ENCODE measurements at regions not wholly inside any gene's neighbourhood (a gene's known extent, or its start where the extent isn't known, plus 50 kb on each side); places are given as distances from the start of the nearest gene placed in this dataset.

DNA sequence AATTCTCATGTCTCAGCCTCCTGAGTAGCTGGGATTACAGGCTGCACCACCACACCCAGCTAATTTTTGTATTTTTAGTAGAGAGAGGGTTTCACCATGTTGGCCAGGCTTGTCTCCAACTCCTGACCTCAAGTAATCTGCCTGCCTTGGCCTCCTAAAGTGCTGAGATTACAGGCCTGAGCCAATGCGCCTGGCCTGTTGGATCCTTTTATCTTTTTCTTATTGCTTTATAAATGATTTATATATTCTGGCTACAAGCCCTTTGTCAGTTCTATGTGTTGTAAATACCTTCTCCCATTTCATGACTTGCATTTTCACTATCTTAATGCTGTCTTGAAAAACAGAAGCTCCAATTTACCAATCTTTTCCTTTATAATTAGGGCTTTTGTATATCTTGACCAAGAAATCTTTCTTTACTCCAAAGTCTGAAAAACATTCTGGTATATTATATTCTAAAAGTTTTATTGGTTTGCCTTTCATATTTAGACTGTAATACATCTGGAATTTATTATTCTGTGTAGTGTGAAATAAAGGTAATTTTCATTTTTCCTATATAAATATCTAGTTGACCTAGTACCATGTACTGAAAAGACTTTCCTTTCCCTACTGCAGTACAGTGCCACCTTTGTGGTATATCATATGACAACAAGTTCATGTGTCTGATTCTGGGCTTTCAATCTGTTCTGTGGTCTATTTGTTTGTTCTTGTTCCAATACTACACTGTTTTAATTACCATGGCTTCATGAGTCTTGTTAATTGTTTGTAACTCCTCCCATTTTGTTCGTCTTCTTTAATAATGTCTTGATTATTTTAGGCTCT is 52.9 kb upstream of the RNU6-1 start:
- Histone ChIP-seq H3K27me3 (no peaks in the 10 kb centered on the region), H3K4me1 (peaks cover 4% of the 10 kb centered on the region), H3K36me3 (no peaks in the 10 kb centered on the region), H3K27ac (no peak overlapping the region), H3K9me3 (peaks cover 4% of the 10 kb centered on the region), H3K4me3 (no peak overlapping the region)
- DNase-seq, result no peak
- ATAC-seq, result no peak
- TF ChIP-seq, protein P1, sequence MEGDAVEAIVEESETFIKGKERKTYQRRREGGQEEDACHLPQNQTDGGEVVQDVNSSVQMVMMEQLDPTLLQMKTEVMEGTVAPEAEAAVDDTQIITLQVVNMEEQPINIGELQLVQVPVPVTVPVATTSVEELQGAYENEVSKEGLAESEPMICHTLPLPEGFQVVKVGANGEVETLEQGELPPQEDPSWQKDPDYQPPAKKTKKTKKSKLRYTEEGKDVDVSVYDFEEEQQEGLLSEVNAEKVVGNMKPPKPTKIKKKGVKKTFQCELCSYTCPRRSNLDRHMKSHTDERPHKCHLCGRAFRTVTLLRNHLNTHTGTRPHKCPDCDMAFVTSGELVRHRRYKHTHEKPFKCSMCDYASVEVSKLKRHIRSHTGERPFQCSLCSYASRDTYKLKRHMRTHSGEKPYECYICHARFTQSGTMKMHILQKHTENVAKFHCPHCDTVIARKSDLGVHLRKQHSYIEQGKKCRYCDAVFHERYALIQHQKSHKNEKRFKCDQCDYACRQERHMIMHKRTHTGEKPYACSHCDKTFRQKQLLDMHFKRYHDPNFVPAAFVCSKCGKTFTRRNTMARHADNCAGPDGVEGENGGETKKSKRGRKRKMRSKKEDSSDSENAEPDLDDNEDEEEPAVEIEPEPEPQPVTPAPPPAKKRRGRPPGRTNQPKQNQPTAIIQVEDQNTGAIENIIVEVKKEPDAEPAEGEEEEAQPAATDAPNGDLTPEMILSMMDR (IDR thresholded peaks at IDR 0.05), result no peak
- intact Hi-C loops (cut with DNase I), result no loop called here

DNA sequence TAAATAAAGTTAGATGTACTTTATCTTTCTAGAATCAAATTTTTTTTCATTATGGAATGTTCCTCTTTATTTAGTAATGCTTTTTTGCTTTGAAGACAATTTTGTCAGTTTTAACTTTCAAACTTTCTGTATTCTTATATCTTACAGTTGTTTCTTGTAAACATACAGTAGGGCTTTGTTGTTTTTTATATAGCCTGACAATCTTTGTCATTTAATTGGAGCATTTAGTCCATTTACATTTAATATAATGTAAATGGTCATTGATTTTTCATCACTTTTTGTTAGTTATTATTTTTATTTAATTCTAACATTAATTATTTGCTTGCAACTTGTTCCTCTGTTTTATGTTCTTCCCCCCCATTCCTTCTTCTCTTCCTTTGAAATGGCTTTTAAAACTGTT is 55.4 kb upstream of the RNU6-1 start:
- Histone ChIP-seq H3K36me3 (no peaks in the 10 kb centered on the region), H3K4me1 (peaks cover 4% of the 10 kb centered on the region), H3K27me3 (no peaks in the 10 kb centered on the region), H3K27ac (no peak overlapping the region), H3K4me3 (no peak overlapping the region), H3K9me3 (peaks cover 4% of the 10 kb centered on the region)
- intact Hi-C loops (cut with DNase I), result no loop called here
- ATAC-seq, result no peak
- TF ChIP-seq, protein P1 (IDR thresholded peaks at IDR 0.05), result no peak
- no peak for DNase-seq

GRCh38 chr15:67897646-67898339 is 57.9 kb upstream of the RNU6-1 start:
- Histone ChIP-seq H3K4me1 (no peaks in the 10 kb centered on the region), H3K4me3 (no peak overlapping the region), H3K9me3 (peaks cover 4% of the 10 kb centered on the region), H3K27ac (no peak overlapping the region), H3K36me3 (no peaks in the 10 kb centered on the region), H3K27me3 (no peaks in the 10 kb centered on the region)
- DNase-seq, result no peak
- intact Hi-C loops (cut with DNase I), result no loop called here
- ATAC-seq, result no peak
- TF ChIP-seq, protein P1 (IDR thresholded peaks at IDR 0.05), result no peak

GRCh38 chr15:67899596-67900283 is 59.9 kb upstream of the RNU6-1 start:
- intact Hi-C loops (cut with DNase I), result no loop called here
- no peak for DNase-seq

DNA sequence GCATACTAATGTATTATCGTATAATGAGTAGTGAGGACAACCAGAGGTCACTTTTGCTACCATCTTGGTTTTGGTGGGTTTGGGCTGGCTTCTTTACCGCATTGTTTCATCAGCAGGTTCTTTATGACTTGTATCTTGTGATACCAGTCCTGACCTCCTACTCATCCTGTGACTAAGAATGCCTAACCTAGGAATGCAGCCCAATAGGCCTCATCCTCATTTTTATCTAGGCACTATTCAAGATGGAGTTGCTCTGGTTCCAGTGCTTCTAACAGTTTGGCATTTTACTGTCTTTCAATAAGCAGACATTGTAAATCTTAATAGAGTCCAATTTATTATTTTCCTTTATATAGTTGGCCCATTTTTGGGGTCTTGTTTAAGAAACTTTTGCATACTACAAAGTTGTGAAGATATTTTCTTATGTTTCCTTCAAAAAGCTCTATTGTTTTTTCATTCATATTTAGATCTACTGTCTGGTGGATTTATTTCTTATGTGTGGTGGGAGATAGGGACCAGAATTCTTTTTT is 60.8 kb upstream of the RNU6-1 start:
- Histone ChIP-seq H3K9me3 (peaks cover 3% of the 10 kb centered on the region), H3K27me3 (no peaks in the 10 kb centered on the region), H3K36me3 (no peaks in the 10 kb centered on the region), H3K4me1 (no peaks in the 10 kb centered on the region), H3K4me3 (no peak overlapping the region), H3K27ac (no peak overlapping the region)
- no peak for ATAC-seq
- DNase-seq, result no peak
- TF ChIP-seq, protein P1 (IDR thresholded peaks at IDR 0.05), result no peak
- intact Hi-C loops (cut with DNase I), result no loop called here

More at GRCh38 chr15:67899596-67900283, 59.9 kb upstream of the RNU6-1 start:
- no peak for ATAC-seq
- Histone ChIP-seq H3K9me3 (peaks cover 4% of the 10 kb centered on the region), H3K36me3 (no peaks in the 10 kb centered on the region), H3K27me3 (no peaks in the 10 kb centered on the region), H3K4me3 (no peak overlapping the region), H3K27ac (no peak overlapping the region), H3K4me1 (no peaks in the 10 kb centered on the region)
- TF ChIP-seq, protein P1 (IDR thresholded peaks at IDR 0.05), result no peak

Data from upper lobe of right lung (tissue), 1 donor.